ENCODE measurements at regions not wholly inside any gene's neighbourhood (a gene's known extent, or its start where the extent isn't known, plus 50 kb on each side); places are given as distances from the start of the nearest gene placed in this dataset.

GRCh38 chr3:6733699-6734394 is 127.1 kb upstream of the GRM7 start:
- TF ChIP-seq, protein P1, sequence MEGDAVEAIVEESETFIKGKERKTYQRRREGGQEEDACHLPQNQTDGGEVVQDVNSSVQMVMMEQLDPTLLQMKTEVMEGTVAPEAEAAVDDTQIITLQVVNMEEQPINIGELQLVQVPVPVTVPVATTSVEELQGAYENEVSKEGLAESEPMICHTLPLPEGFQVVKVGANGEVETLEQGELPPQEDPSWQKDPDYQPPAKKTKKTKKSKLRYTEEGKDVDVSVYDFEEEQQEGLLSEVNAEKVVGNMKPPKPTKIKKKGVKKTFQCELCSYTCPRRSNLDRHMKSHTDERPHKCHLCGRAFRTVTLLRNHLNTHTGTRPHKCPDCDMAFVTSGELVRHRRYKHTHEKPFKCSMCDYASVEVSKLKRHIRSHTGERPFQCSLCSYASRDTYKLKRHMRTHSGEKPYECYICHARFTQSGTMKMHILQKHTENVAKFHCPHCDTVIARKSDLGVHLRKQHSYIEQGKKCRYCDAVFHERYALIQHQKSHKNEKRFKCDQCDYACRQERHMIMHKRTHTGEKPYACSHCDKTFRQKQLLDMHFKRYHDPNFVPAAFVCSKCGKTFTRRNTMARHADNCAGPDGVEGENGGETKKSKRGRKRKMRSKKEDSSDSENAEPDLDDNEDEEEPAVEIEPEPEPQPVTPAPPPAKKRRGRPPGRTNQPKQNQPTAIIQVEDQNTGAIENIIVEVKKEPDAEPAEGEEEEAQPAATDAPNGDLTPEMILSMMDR (IDR thresholded peaks at IDR 0.05; ENCODE audit: borderline replicate concordance, extremely low read depth, low read length, poor library complexity, severe bottlenecking), result no peak
- no peak for TF ChIP-seq EZH2 (IDR thresholded peaks at IDR 0.05; ENCODE audit: borderline replicate concordance, low read depth, low read length, severe bottlenecking)

All from DND-41 (cell line).